Mesodermal cell (in vitro differentiated cells): ENCODE measurements at regions not wholly inside any gene's neighbourhood (a gene's known extent, or its start where the extent isn't known, plus 50 kb on each side); places are given as distances from the start of the nearest gene placed in this dataset.

Experiments used
- H3K27ac ChIP-seq: 2 replicates; pipeline ENCODE4 v1.7.0; 2013; ENCODE audit warnings: mild to moderate bottlenecking, low read depth, low read length, moderate library complexity; ENCODE audit not compliant: severe bottlenecking
- H3K36me3 ChIP-seq: 2 replicates; pipeline ENCODE4 v1.7.1; 2013; ENCODE audit warnings: mild to moderate bottlenecking, low read length, moderate library complexity; ENCODE audit not compliant: control insufficient read depth, insufficient read depth
- H3K4me1 ChIP-seq: one replicate; pipeline ENCODE4 v1.7.1; 2013; ENCODE audit warnings: mild to moderate bottlenecking, low read length; ENCODE audit not compliant: insufficient read depth, control insufficient read depth, poor library complexity, severe bottlenecking
- H3K4me3 ChIP-seq: 2 replicates; pipeline ENCODE4 v1.7.0; 2013; ENCODE audit warnings: low read length, control low read depth, mild to moderate bottlenecking; ENCODE audit not compliant: insufficient read depth, poor library complexity, severe bottlenecking; ENCODE audit errors: extremely low read depth
- H3K9me3 ChIP-seq: 2 replicates; pipeline ENCODE4 v1.7.1; 2013; ENCODE audit warnings: mild to moderate bottlenecking, low read length, moderate library complexity; ENCODE audit not compliant: control insufficient read depth
- WGBS, 2 experiments: methylation state at CpG; one replicate each; pipeline ENCODE4 v1.1.5; 2013; ENCODE audit warnings: missing lambda C conversion rate in 2 of 2; ENCODE audit not compliant: insufficient coverage in 2 of 2; 5-methylcytosine and 5-hydroxymethylcytosine counted together

DNA sequence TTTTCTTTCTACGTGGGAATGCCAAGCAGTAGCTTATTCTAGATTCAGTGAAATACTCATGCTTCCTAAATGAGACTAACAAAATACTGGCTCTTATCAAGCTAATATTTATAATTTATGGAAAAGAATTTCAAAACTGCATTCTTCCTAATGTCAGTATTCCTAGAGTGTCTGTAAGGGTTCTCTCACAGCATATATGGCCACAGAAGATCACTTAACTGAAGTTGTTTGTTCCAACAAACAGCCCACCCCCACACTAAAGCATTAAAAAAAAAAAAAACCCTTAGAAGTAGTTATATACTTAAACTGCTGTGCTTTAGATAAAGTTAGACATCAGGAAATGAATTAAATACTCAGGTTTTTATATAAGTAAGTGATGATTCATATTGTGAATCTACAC is 247.7 kb upstream of the HSF2 start:
- no peaks in the 10 kb centered on the region for H3K4me1 ChIP-seq
- no peak overlapping the region for H3K4me3 ChIP-seq
- H3K27ac ChIP-seq = no peak overlapping the region
- no peaks in the 10 kb centered on the region for H3K9me3 ChIP-seq
- H3K36me3 ChIP-seq = no peaks in the 10 kb centered on the region
- no CpG with 5 or more reads among the region's 1 CpG for WGBS, 2 experiments

DNA sequence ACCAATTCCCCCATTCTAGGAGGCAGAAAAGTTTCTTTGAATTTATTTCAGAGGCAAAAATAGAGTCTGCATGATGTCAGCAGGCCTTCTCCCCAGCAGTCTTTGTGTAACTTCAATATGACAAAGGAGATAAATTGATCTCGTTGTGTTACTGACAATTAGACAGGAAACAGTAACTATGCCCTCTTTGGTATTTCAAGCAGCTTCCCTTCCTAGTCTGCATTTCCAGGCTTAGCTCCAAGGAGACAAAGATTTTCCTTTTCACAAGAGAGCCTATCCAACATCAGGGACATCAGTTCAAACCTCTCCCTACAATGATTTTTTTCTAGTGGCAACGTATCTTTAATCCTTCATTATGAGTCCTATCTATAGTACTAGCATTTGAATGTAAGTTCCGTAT is 245.9 kb upstream of the HSF2 start:
- 60% methylated on average over 1 of the region's 3 CpGs; no CpG with 5 or more reads in 1 of the 2 experiments for WGBS, 2 experiments
- Histone ChIP-seq H3K4me3 (no peak overlapping the region), H3K36me3 (no peaks in the 10 kb centered on the region), H3K9me3 (no peaks in the 10 kb centered on the region), H3K27ac (no peak overlapping the region), H3K4me1 (no peaks in the 10 kb centered on the region)

DNA sequence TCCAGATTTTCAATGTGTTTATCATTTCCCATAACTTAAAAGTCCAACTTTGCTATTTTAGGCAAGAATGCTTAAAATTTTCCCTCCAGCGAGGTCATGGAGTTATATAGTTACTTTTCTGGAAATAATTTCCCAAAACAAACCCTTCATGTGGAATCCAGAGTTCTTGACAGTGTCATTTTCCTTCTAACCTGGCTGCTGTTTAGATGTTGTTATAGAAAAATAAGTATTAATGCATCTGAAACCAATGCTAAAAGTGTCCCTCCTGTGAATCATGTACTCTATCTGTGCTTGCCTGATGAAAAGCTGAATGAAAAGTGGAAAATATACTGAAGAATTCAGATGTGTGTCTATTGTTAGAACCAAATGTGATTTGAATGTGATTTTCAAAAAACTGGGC is 245.3 kb upstream of the HSF2 start:
- H3K4me3 ChIP-seq = no peak overlapping the region
- no peaks in the 10 kb centered on the region for H3K9me3 ChIP-seq
- H3K27ac ChIP-seq = no peak overlapping the region
- no peaks in the 10 kb centered on the region for H3K36me3 ChIP-seq
- no peaks in the 10 kb centered on the region for H3K4me1 ChIP-seq
- no CpG with 5 or more reads among the region's 1 CpG for WGBS, 2 experiments

DNA sequence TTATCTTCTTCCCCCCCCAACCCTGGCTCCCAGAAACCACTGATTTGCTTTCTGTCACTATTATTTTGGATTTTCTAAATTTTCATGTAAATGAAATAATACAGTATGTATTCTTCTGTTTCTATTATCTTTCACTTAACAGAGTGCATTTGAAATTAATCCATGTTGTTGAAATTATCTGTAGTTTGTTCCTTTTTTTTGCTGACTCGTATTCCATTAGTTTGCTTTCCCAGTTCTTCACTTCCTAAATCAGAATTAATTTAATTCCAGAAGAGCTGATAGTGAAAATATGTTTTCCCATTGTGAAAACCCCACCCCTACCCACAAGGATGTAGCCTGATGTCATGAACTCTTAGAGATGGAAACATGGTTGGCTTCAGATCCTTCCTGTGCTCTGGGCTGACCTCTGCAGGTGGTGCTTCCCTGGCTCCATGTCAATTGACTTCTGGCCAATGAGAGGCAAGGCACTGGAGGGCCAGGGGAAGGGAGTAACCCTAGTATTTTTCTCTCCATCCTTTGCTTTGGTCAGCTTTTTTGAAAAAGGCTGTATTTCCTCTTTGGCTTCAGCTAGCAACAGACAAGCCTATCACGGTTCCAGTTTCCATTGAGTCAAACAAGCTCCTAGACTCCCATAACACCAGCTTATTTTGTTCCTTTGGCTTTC is 244.4 kb upstream of the HSF2 start:
- H3K4me1 ChIP-seq = no peaks in the 10 kb centered on the region
- no peak overlapping the region for H3K4me3 ChIP-seq
- 90 to 100% methylated on average over 1 of the region's 2 CpGs for WGBS, 2 experiments
- H3K9me3 ChIP-seq = no peaks in the 10 kb centered on the region
- H3K36me3 ChIP-seq = no peaks in the 10 kb centered on the region
- H3K27ac ChIP-seq = no peak overlapping the region

DNA sequence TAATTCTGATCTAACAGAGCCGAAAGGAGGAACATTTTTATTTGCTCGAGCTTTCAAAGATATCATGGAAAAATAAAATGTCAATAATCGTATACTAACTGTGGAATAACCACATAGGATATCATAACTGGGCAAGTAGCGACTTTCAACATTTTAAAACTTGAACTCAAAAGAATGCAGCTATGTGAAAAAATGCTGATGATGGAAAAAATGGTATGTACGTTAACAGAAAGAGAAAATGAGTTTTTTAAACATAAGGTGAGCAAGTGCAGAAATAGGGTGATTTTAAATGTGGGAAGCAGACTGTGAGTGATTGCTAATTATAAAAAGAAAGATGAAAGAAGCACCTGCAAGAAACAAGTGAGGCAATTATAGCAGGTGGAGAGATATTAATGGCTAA is 238.3 kb upstream of the HSF2 start:
- Histone ChIP-seq H3K4me1 (no peaks in the 10 kb centered on the region), H3K27ac (no peak overlapping the region), H3K4me3 (no peak overlapping the region), H3K9me3 (no peaks in the 10 kb centered on the region), H3K36me3 (no peaks in the 10 kb centered on the region)
- 77 to 100% methylated on average over 1 to 2 of the region's 5 CpGs for WGBS, 2 experiments

DNA sequence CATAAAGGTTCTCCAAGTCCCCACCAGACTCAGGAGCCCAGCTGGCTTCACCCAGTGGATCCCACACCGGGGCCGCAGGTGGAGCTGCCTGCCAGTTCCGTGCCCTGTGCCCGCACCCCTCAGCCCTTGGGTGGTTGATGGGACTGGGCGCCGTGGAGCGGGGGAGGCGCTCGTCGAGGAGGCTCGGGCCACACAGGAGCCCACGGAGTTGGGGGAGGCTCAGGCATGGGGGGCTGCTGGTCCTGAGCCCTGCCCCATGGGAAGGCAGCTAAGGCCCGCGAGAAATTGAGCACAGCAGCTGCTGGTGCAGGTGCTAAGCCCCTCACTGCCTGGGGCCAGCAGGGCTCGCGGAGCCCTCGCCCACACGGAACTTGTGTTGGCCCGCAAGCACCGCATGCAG is 234.4 kb upstream of the HSF2 start:
- no peaks in the 10 kb centered on the region for H3K4me1 ChIP-seq
- WGBS, 2 experiments = 92 to 95% methylated on average over 16 to 17 of the region's 20 CpGs
- H3K36me3 ChIP-seq = no peaks in the 10 kb centered on the region
- no peak overlapping the region for H3K27ac ChIP-seq
- no peaks in the 10 kb centered on the region for H3K9me3 ChIP-seq
- H3K4me3 ChIP-seq = no peak overlapping the region

DNA sequence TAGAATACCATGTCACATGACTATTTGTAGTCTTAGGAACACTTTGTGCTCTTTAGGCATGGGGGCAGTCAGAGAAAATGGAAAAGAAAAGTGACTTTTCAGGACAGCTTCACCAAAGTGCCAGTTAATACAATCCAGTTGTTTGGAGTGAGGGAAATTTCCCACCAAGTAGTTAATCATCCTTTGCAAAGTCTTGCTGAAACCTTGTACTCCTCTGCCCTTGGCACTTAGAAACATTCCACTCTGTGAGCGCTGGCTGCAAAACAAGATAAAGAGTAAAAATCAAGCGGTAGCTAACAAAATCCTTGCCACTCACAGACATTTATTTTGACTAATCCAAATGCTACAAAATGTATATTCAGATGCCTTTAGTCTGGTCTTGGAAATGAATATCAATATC is 229.2 kb upstream of the HSF2 start:
- H3K27ac ChIP-seq = no peak overlapping the region
- no peaks in the 10 kb centered on the region for H3K9me3 ChIP-seq
- no peak overlapping the region for H3K4me3 ChIP-seq
- no peaks in the 10 kb centered on the region for H3K4me1 ChIP-seq
- no CpG with 5 or more reads among the region's 2 CpGs for WGBS, 2 experiments
- H3K36me3 ChIP-seq = no peaks in the 10 kb centered on the region

DNA sequence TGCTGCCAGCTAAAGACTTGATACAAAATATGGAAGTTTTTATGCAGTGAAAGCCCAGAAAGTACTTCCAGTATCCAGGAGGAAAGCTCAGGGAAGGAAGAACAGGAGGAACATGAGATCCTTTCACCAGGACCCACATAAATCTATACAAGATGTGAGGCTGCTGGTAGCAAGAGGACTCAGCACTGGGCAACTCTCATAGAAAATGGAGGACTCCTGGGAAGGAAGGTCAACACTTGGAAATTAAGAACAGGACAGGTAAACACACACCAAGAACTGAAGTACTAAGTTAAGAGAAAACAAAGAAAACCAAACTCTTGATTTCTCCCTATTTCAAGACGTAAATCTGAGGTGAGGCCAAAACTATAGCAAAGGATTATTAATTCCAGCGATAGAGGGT is 220.5 kb upstream of the HSF2 start:
- H3K9me3 ChIP-seq = no peaks in the 10 kb centered on the region
- H3K36me3 ChIP-seq = no peaks in the 10 kb centered on the region
- WGBS, 2 experiments = 100% methylated on average over 2 of the region's 2 CpGs; no CpG with 5 or more reads in 1 of the 2 experiments
- no peak overlapping the region for H3K4me3 ChIP-seq
- H3K27ac ChIP-seq = no peak overlapping the region
- H3K4me1 ChIP-seq = no peaks in the 10 kb centered on the region

DNA sequence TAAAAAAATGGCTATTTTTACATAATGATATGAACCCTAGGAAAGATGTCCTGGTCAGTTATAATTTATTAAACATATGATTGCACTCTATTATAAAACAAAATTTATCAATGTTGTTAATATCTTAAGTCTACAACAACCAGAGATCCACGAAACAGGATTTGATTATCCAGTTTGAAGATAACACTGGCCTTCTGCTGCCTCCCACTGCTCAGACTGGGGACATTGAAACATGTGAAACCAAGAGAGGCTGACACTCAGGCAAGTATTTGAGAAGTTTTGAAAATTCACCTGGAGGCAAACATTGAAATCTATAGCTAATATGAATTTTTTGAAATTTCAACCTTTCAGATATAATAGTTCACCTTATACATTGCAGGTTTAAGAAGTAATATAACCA is 219.3 kb upstream of the HSF2 start:
- Histone ChIP-seq H3K27ac (no peak overlapping the region), H3K36me3 (no peaks in the 10 kb centered on the region), H3K4me1 (no peaks in the 10 kb centered on the region), H3K4me3 (no peak overlapping the region), H3K9me3 (no peaks in the 10 kb centered on the region)
- WGBS, 2 experiments = no CpG with 5 or more reads among the region's 1 CpG

DNA sequence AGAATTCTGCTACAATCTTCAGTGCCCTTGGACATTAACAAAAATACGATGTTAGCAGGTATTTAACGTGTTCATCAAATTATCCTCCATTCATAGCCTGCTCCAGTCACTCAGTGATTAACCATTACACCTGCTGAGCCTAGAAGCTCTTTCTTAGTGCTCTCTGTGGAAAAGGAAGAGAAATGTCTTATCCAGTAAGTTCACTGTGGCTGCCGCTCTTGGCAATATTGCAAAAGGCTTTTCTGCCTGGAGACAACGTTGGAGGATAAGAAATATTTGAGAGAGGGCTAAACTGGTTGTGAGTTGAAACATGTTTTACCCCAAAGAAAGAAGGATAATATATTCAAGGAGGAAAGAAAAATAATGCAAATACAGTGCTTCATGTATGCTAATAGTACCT is 217.4 kb upstream of the HSF2 start:
- Histone ChIP-seq H3K4me1 (no peaks in the 10 kb centered on the region), H3K9me3 (no peaks in the 10 kb centered on the region), H3K36me3 (no peaks in the 10 kb centered on the region), H3K4me3 (no peak overlapping the region), H3K27ac (no peak overlapping the region)
- 79 to 92% methylated on average over 4 of the region's 4 CpGs for WGBS, 2 experiments

DNA sequence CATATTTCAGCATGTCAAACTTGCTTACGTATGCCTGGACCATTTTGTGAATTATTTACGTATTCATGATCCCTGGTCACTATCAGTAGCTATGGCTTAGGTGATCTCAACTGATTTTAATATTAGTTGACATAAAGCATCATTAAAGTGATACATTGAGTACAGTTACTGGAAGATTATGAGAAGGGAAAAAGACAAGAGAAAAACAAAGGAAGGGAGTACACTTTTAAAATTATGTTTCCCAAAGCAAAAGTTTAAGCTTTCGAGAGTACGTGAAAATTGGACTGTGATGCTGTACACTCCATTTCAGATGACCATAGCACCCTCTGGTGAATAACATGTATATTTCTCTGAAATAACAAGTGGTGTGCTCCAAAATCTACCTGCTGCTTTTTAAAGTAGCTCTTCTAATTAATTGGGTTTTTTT is 215.0 kb upstream of the HSF2 start:
- Histone ChIP-seq H3K36me3 (no peaks in the 10 kb centered on the region), H3K27ac (no peak overlapping the region), H3K4me1 (no peaks in the 10 kb centered on the region), H3K4me3 (no peak overlapping the region), H3K9me3 (no peaks in the 10 kb centered on the region)
- WGBS, 2 experiments = 83 to 93% methylated on average over 1 to 3 of the region's 4 CpGs
